SU-DHL-6 (cell line): ENCODE measurements at regions not wholly inside any gene's neighbourhood (a gene's known extent, or its start where the extent isn't known, plus 50 kb on each side); places are given as distances from the start of the nearest gene placed in this dataset.

Experiments
- CTCF ChIP-seq: fragments of 200-600 bp; sonication (generic); IDR thresholded peaks from one replicate; pipeline ENCODE4 v1.5.1; 2017; ENCODE audit warnings: antibody characterized with exemption, mild to moderate bottlenecking, low read length, moderate library complexity; ENCODE audit not compliant: insufficient read depth, poor library complexity, severe bottlenecking
- EZH2phosphoT487 ChIP-seq: fragments of 200-600 bp; sonication (generic), shearing (Covaris generic); conservative IDR thresholded peaks from 2 replicates; pipeline ENCODE4 v1.6.1; 2018; ENCODE audit warnings: mild to moderate bottlenecking, antibody characterized with exemption, low read length, moderate library complexity, mixed read lengths

- TF ChIP-seq CTCF (no peak), EZH2phosphoT487 (no peak)
These were observed 580.9 kb downstream of the PLCL1 start for GRCh38 chr2:198385326-198385725.
